Sigmoid colon (tissue), 6 donors: ENCODE measurements at regions not wholly inside any gene's neighbourhood (a gene's known extent, or its start where the extent isn't known, plus 50 kb on each side); places are given as distances from the start of the nearest gene placed in this dataset.

Experiments used
- DNase-seq: peaks from one replicate; pipeline ENCODE4 v3.0.0-alpha.2; 2019
- H3K27ac ChIP-seq, 4 donors: fragments of 200-600 bp; sonication (generic); one replicate each; pipeline ENCODE4 v1.5.1; 2016 to 2019; ENCODE audit warnings: mild to moderate bottlenecking in 1 of 4
- H3K27me3 ChIP-seq, 3 donors: fragments of 200-600 bp; sonication (generic); one replicate each; pipeline ENCODE4 v1.5.1; 2019; ENCODE audit warnings: mild to moderate bottlenecking in 1 of 3
- H3K36me3 ChIP-seq, 4 donors: fragments of 200-600 bp; sonication (generic); one replicate each; pipeline ENCODE4 v1.5.1; 2016 to 2019
- H3K4me1 ChIP-seq, 4 donors: fragments of 200-600 bp; sonication (generic); one replicate each; pipeline ENCODE4 v1.5.1; 2017 to 2019
- H3K4me3 ChIP-seq, 4 donors: fragments of 200-600 bp; sonication (generic); one replicate each; pipeline ENCODE4 v1.5.1; 2017 to 2019; ENCODE audit warnings: mild to moderate bottlenecking in 2 of 4, moderate library complexity in 1 of 4
- H3K9me3 ChIP-seq, 4 donors: fragments of 200-600 bp in 3 of 4; sonication (generic) in 3 of 4; one replicate each; pipeline versions ENCODE4 v1.5.1 to v1.6.1; 2013 to 2019
- EP300 ChIP-seq, 4 donors: sonication (generic); formaldehyde crosslinking; IDR thresholded peaks; one replicate each; pipeline ENCODE4 v1.6.1; 2017; ENCODE audit warnings: antibody characterized with exemption in 4 of 4
- POLR2A ChIP-seq, 2 donors: fragments of 450-650 bp; IDR thresholded peaks; one replicate each; pipeline ENCODE4 v1.6.1; 2016; ENCODE audit warnings: antibody characterized with exemption in 2 of 2, mild to moderate bottlenecking in 2 of 2, moderate library complexity in 2 of 2
- POLR2AphosphoS5 ChIP-seq, 4 donors: sonication (generic); formaldehyde crosslinking; IDR thresholded peaks; one replicate each; pipeline ENCODE4 v1.6.1; 2017; ENCODE audit warnings: antibody characterized with exemption in 4 of 4
- WGBS, 2 donors: extraction: QIAGEN DNeasy Blood & Tissue Kit; methylation state at CpG; one replicate each; pipeline ENCODE4 v1.1.7; 2013; 5-methylcytosine and 5-hydroxymethylcytosine counted together
- intact Hi-C: fragments of 100-400 bp; cut with DNase I; formaldehyde crosslinking; loops from one replicate; pipeline ENCODE4 v1.15.1; 2023
- TF ChIP-seq, protein P1 (sequence below), 4 experiments: fragments of 450-650 bp in 3 of 4; fragments of 200-600 bp in 1 of 4; IDR thresholded peaks; one replicate each; pipeline ENCODE4 v1.5.1; 2016 to 2019; ENCODE audit warnings: antibody characterized with exemption in 4 of 4, mild to moderate bottlenecking in 3 of 4, moderate library complexity in 2 of 4
- donor health status: healthy with polysubstance abuse.
- donor health status: healthy.

DNA sequence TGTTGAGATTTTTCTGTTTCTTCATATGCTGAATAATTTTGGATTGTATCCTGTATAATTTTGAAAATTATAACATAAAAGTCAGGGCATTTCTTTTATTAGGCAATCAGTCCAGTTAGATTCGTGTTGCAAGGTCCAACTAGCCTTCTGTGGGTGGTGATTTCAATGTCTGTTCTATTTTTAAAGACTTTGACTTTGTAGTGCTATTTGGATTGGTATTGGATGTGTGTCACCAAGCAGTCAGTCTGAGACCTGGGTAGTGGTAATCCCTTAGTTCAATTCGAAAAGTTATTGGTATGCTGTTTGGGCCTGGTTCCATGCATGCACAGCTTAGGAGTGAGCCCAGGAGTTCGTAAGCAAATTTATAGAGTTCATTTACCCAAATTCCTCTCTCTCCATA is 82.2 kb downstream of the EPDR1 start:
- H3K27ac ChIP-seq = no peak overlapping the region
- TF ChIP-seq, protein P1, sequence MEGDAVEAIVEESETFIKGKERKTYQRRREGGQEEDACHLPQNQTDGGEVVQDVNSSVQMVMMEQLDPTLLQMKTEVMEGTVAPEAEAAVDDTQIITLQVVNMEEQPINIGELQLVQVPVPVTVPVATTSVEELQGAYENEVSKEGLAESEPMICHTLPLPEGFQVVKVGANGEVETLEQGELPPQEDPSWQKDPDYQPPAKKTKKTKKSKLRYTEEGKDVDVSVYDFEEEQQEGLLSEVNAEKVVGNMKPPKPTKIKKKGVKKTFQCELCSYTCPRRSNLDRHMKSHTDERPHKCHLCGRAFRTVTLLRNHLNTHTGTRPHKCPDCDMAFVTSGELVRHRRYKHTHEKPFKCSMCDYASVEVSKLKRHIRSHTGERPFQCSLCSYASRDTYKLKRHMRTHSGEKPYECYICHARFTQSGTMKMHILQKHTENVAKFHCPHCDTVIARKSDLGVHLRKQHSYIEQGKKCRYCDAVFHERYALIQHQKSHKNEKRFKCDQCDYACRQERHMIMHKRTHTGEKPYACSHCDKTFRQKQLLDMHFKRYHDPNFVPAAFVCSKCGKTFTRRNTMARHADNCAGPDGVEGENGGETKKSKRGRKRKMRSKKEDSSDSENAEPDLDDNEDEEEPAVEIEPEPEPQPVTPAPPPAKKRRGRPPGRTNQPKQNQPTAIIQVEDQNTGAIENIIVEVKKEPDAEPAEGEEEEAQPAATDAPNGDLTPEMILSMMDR (IDR thresholded peaks at IDR 0.05) = no peak
- TF ChIP-seq EP300 (IDR thresholded peaks at IDR 0.05) = no peak
- no peak for TF ChIP-seq POLR2AphosphoS5 (IDR thresholded peaks at IDR 0.05)
- no peak for TF ChIP-seq POLR2A (IDR thresholded peaks at IDR 0.05)
- DNase-seq = no peak
- no peaks in the 10 kb centered on the region for H3K27me3 ChIP-seq
- no peaks in the 10 kb centered on the region for H3K9me3 ChIP-seq
- intact Hi-C loops = no loop called here
- H3K4me1 ChIP-seq = peaks cover 0 to 16% (median 11%) of the 10 kb centered on the region in 4 donors
- H3K4me3 ChIP-seq = no peak overlapping the region
- no peaks in the 10 kb centered on the region for H3K36me3 ChIP-seq
- WGBS, 2 donors = 45 to 70% methylated on average over 3 of the region's 3 CpGs

DNA sequence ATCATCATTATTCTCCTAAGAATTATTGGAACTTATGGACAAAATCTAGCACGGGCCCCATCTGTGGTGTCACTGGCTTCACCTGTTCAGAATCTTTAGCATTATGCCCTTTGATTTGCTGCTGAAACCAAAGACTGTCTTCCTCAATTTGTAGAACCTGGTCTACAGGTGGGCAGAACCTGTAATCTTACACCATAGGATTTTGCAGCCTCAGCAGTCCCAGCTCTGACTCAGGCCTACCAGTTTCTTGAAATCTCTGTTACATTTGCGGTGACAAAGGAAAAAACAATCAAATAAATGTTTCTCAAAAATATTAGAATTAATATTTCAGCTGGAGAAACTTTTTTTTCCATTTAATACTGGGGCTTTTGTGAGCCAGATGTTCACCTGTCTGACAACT is 86.1 kb downstream of the EPDR1 start:
- no peak for DNase-seq
- intact Hi-C loops = no loop called here
- no peaks in the 10 kb centered on the region for H3K4me1 ChIP-seq
- no peak overlapping the region for H3K27ac ChIP-seq
- TF ChIP-seq POLR2AphosphoS5 (IDR thresholded peaks at IDR 0.05) = no peak
- H3K27me3 ChIP-seq = no peaks in the 10 kb centered on the region
- 93 to 94% methylated on average over 2 of the region's 2 CpGs for WGBS, 2 donors
- H3K4me3 ChIP-seq = no peak overlapping the region
- H3K9me3 ChIP-seq = peaks cover 0 to 4% (median 0%) of the 10 kb centered on the region in 4 donors
- H3K36me3 ChIP-seq = no peaks in the 10 kb centered on the region

DNA sequence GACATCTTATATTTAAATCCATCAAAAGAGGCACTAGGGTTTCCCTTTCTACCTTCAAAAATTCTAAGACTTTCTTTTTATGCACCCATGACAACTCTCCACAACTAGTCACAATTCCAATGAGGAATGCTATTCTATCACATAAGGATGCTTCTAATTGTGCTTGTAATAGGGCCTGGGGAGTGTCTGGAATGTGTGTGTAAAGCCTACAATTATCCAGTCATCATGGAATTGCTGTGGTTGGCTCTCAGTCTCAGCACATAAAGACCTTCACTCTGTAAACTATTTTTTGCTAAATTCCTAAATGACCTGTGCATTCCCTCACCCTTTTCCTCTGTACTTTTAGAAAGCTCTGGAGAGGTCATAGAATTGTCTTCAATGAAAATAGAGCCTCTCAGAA is 86.7 kb downstream of the EPDR1 start:
- no peak overlapping the region for H3K4me3 ChIP-seq
- H3K27ac ChIP-seq = no peak overlapping the region
- no peak for DNase-seq
- intact Hi-C loops = no loop called here
- peaks cover 0 to 4% (median 0%) of the 10 kb centered on the region in 4 donors for H3K9me3 ChIP-seq
- TF ChIP-seq POLR2A (IDR thresholded peaks at IDR 0.05) (no peak), EP300 (IDR thresholded peaks at IDR 0.05) (no peak), POLR2AphosphoS5 (IDR thresholded peaks at IDR 0.05) (no peak)
- TF ChIP-seq, protein P1 (IDR thresholded peaks at IDR 0.05) = no peak
- H3K4me1 ChIP-seq = no peaks in the 10 kb centered on the region
- H3K27me3 ChIP-seq = no peaks in the 10 kb centered on the region
- no peaks in the 10 kb centered on the region for H3K36me3 ChIP-seq

DNA sequence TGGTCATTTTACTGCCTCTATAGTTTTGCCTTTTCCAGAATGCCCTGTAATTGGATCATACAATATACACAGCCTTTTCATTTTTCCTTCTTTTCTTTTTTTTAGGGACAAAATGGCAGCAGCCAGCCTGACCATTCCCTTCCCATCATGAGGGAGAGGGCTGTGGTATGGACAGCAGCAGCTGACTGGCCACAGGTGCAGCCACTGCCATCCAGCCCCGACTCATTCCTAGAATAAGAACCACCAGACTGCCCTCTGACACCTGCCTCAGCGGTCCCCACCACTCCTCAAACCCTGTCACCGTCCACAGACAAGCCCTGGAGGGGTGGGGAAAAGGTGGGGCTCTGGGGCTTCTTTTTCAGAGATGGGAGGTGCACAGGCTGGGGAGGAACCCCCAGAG is 92.8 kb downstream of the EPDR1 start:
- 80 to 86% methylated on average over 3 of the region's 3 CpGs for WGBS, 2 donors
- intact Hi-C loops = no loop called here
- no peak for DNase-seq
- H3K4me3 ChIP-seq = no peak overlapping the region
- H3K9me3 ChIP-seq = peaks cover 0 to 4% (median 0%) of the 10 kb centered on the region in 4 donors
- no peaks in the 10 kb centered on the region for H3K36me3 ChIP-seq
- H3K27me3 ChIP-seq = no peaks in the 10 kb centered on the region
- no peak overlapping the region for H3K27ac ChIP-seq
- TF ChIP-seq, protein P1 (IDR thresholded peaks at IDR 0.05) = no peak
- TF ChIP-seq POLR2A (IDR thresholded peaks at IDR 0.05) = no peak
- TF ChIP-seq POLR2AphosphoS5 (IDR thresholded peaks at IDR 0.05) = no peak
- no peak for TF ChIP-seq EP300 (IDR thresholded peaks at IDR 0.05)
- no peaks in the 10 kb centered on the region for H3K4me1 ChIP-seq

DNA sequence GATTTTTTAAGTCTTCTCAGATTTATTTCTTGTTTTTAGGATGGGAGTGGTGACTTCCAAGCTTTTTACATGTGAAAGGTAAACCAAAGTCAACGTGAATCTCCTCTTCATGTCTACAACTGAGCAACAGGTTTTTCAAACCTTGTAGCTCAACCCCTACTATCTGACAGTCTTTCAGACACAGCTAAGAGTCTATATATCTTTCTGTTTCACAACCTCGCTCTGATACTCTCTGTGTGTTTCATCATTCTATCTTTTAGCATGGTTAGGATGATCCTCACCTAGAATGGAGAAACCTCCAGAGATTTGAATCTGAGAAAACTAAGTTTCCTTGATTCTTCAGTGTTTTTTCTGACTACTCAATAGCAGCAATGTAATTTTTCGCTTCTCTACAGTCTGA is 96.1 kb downstream of the EPDR1 start:
- no peak for TF ChIP-seq POLR2A (IDR thresholded peaks at IDR 0.05)
- DNase-seq = no peak
- no peaks in the 10 kb centered on the region for H3K36me3 ChIP-seq
- intact Hi-C loops = loop anchor here (2.0 kb wide), 1 partner anchor 24 kb away; no protein-coding TSS in a partner anchor
- no peaks in the 10 kb centered on the region for H3K4me1 ChIP-seq
- H3K27me3 ChIP-seq = no peaks in the 10 kb centered on the region
- no peak overlapping the region for H3K4me3 ChIP-seq
- H3K27ac ChIP-seq = no peak overlapping the region
- 79 to 80% methylated on average over 3 of the region's 3 CpGs for WGBS, 2 donors
- no peaks in the 10 kb centered on the region for H3K9me3 ChIP-seq

DNA sequence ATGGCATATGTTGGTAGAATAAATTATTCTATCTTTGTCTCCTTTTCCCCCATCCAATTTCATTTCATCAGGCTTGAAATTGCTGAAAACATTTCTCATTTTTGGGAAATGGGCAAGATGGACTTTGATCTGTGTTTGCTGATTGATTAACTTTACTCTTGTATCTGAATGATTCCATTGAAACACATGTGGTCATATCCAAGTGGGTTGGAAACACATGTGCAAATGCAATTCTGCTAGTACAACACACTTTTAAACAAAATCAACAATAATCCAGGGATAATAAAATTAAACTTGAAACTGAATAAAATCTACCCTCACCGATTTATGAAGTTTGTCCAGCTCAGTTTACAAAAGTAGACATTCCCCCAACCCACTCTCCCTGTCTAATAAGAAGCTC is 96.9 kb downstream of the EPDR1 start:
- WGBS, 2 donors = 85 to 94% methylated on average over 1 of the region's 1 CpG
- no peak for DNase-seq
- Histone ChIP-seq H3K27me3 (no peaks in the 10 kb centered on the region), H3K27ac (no peak overlapping the region), H3K36me3 (no peaks in the 10 kb centered on the region), H3K4me3 (no peak overlapping the region), H3K4me1 (no peaks in the 10 kb centered on the region), H3K9me3 (no peaks in the 10 kb centered on the region)
- TF ChIP-seq, protein P1 (IDR thresholded peaks at IDR 0.05) = no peak
- TF ChIP-seq POLR2AphosphoS5 (IDR thresholded peaks at IDR 0.05) = no peak
- no peak for TF ChIP-seq EP300 (IDR thresholded peaks at IDR 0.05)
- no peak for TF ChIP-seq POLR2A (IDR thresholded peaks at IDR 0.05)
- intact Hi-C loops = loop anchor here (2.0 kb wide), 1 partner anchor 25 kb away; no protein-coding TSS in a partner anchor
